DOHH2 (cell line): ENCODE measurements at regions not wholly inside any gene's neighbourhood (a gene's known extent, or its start where the extent isn't known, plus 50 kb on each side); places are given as distances from the start of the nearest gene placed in this dataset.

Experiments used
- EZH2phosphoT487 ChIP-seq: fragments of 200-600 bp; sonication (generic); IDR thresholded peaks from 2 replicates; pipeline ENCODE4 v1.6.1; 2017; ENCODE audit warnings: borderline replicate concordance, mild to moderate bottlenecking, antibody characterized with exemption, low read length, moderate library complexity, mixed read lengths
- TF ChIP-seq, protein P1 (sequence below): fragments of 200-600 bp; sonication (generic); IDR thresholded peaks from one replicate; pipeline ENCODE4 v1.5.1; 2014; ENCODE audit warnings: antibody characterized with exemption, mild to moderate bottlenecking, low read depth, low read length; ENCODE audit not compliant: poor library complexity, severe bottlenecking

DNA sequence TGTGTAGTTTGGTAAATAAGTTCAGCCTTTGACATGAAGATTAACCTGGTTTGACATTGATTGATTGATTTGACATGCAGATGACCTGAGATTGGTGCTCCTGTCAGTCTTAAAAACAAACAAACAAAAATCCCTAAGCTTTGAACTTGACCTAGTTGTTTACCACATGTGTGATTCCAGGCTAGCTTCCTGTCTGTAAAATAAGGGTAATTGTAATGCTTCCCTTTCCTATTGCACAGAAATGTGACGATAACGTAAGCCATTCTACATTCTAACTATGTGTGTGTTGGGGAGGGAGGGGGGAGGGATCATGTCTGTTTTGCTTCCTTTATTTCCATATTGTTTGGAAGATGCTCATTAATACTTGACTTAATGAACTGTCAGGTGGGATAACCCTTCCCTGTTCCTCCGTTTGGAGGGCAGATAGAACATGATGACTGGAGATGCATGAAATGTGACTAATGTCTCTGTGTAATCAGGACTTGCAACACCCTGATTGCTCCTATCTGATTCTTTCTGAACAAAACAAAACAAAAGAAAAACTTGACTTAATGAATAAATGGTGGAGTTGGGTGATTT lies 106.1 kb upstream of the CLMP start:
- TF ChIP-seq EZH2phosphoT487: no peak
- TF ChIP-seq, protein P1, sequence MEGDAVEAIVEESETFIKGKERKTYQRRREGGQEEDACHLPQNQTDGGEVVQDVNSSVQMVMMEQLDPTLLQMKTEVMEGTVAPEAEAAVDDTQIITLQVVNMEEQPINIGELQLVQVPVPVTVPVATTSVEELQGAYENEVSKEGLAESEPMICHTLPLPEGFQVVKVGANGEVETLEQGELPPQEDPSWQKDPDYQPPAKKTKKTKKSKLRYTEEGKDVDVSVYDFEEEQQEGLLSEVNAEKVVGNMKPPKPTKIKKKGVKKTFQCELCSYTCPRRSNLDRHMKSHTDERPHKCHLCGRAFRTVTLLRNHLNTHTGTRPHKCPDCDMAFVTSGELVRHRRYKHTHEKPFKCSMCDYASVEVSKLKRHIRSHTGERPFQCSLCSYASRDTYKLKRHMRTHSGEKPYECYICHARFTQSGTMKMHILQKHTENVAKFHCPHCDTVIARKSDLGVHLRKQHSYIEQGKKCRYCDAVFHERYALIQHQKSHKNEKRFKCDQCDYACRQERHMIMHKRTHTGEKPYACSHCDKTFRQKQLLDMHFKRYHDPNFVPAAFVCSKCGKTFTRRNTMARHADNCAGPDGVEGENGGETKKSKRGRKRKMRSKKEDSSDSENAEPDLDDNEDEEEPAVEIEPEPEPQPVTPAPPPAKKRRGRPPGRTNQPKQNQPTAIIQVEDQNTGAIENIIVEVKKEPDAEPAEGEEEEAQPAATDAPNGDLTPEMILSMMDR: no peak
